Thoracic aorta (tissue), 2 donors: ENCODE measurements at regions not wholly inside any gene's neighbourhood (a gene's known extent, or its start where the extent isn't known, plus 50 kb on each side); places are given as distances from the start of the nearest gene placed in this dataset.
A peak's percentile ranks its signal among the peaks of the same experiment; 100 is the strongest.

ENCODE experiments used
- ATAC-seq: fragments of 150-250 bp; one replicate; pipeline ENCODE4 v1.8.0; 2017; ENCODE audit warnings: low read depth; ENCODE audit not compliant: insufficient number of reproducible peaks, low FRiP score
- DNase-seq: peaks from one replicate; pipeline ENCODE4 v3.0.0-alpha.2; 2020; ENCODE audit warnings: low spot score
- H3K27ac ChIP-seq, 2 donors: fragments of 200-600 bp; sonication (generic); 1 replicate in 1 of 2; 2 replicates in 1 of 2; pipeline ENCODE4 v1.5.1; 2016; ENCODE audit warnings: mild to moderate bottlenecking in 2 of 2, moderate library complexity in 2 of 2
- H3K27me3 ChIP-seq: fragments of 200-600 bp; sonication (generic); replicated peaks from 2 replicates; pipeline ENCODE4 v1.6.0; 2016; ENCODE audit warnings: mild to moderate bottlenecking; ENCODE audit not compliant: insufficient read depth
- H3K36me3 ChIP-seq: fragments of 200-600 bp; sonication (generic); one replicate; pipeline ENCODE4 v1.5.1; 2016
- H3K4me1 ChIP-seq, 2 donors: fragments of 200-600 bp; sonication (generic); 1 replicate in 1 of 2; 2 replicates in 1 of 2; pipeline versions ENCODE4 v1.5.1 to v1.6.0; 2016; ENCODE audit warnings: low read depth in 2 of 2, mild to moderate bottlenecking in 1 of 2; ENCODE audit not compliant: control insufficient read depth in 1 of 2
- H3K4me3 ChIP-seq: fragments of 200-600 bp; sonication (generic); 2 replicates; pipeline ENCODE4 v1.5.1; 2016; ENCODE audit warnings: mild to moderate bottlenecking
- H3K9me3 ChIP-seq: fragments of 200-600 bp; sonication (generic); 2 replicates; pipeline ENCODE4 v1.5.1; 2016
- CTCF ChIP-seq: fragments of 200-600 bp; sonication (generic); IDR thresholded peaks from one replicate; pipeline ENCODE4 v1.5.1; 2019; ENCODE audit warnings: antibody characterized with exemption

DNA sequence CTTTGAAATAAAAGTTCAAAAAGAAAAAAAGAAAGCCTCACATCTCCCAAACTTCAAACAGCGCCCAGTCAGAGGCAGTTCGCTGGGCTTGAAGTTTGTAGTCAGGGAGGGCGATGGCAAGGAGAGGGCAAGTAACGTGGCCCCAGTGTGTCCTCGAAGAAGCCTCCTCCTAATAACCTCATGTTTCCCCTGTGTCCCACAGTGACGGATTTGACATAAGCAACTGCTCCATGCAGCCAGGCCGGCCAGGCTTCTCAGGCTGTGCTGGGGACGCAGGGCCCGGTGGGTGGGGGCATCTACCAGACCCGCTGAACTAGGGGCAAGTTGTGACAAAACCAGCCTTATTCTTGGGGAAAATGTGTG is 172.2 kb downstream of the ERCC6L2 start:
- TF ChIP-seq CTCF: no peak
- Histone ChIP-seq H3K27me3 (no peaks in the 10 kb centered on the region), H3K36me3 (no peaks in the 10 kb centered on the region), H3K4me3 (no peak overlapping the region), H3K27ac (peak overlapping the region; percentile 75 to 77), H3K9me3 (no peaks in the 10 kb centered on the region), H3K4me1 (peaks cover 0 to 28% of the 10 kb centered on the region in 2 donors)
- DNase-seq (no peak), ATAC-seq (no peak)

DNA sequence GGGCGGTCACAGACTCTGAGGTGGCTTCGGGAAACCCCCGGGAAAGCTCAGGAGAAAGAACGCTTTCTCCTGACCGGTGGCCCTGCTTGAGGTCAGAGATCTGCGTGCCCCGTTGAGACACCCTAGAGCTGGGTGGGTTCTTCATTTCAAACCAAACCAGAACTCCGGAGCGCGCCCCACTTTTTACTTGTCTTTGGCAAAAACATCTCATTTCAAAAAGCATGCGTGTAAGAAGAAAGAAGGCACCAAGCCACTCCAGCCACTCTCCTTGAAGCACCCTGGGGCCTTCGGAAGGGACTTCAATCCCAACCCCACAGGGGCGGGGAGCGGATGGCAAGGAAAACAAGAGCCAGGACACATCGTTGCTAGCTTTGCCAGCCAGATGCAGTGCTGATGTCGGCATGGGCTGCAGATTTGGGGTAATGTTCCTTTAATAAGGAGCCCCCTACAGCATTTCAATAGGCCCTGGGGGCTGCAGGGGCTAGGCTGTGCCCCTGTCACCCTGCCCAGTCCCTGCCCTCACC is 171.7 kb downstream of the ERCC6L2 start:
- H3K27ac ChIP-seq: no peak overlapping the region
- H3K9me3 ChIP-seq: no peaks in the 10 kb centered on the region

GRCh38 chr9:96045811-96046210 is 170.3 kb downstream of the ERCC6L2 start:
- Histone ChIP-seq H3K36me3 (no peaks in the 10 kb centered on the region), H3K9me3 (no peaks in the 10 kb centered on the region), H3K4me1 (peaks cover 0 to 28% of the 10 kb centered on the region in 2 donors), H3K27me3 (no peaks in the 10 kb centered on the region), H3K4me3 (no peak overlapping the region), H3K27ac (no peak overlapping the region)
- no peak for DNase-seq
- no peak for ATAC-seq
- TF ChIP-seq CTCF: no peak

More for the DNA sequence above, 171.7 kb downstream of the ERCC6L2 start:
- Histone ChIP-seq H3K4me3 (no peak overlapping the region), H3K27me3 (no peaks in the 10 kb centered on the region), H3K36me3 (no peaks in the 10 kb centered on the region), H3K4me1 (peaks cover 0 to 28% of the 10 kb centered on the region in 2 donors)
- TF ChIP-seq CTCF: no peak
- no peak for ATAC-seq
- DNase-seq: no peak

- H3K27ac ChIP-seq: no peak overlapping the region
Observed at GRCh38 chr9:96044401-96044800, 168.9 kb downstream of the ERCC6L2 start.

More at GRCh38 chr9:96044401-96044800, 168.9 kb downstream of the ERCC6L2 start:
- Histone ChIP-seq H3K36me3 (no peaks in the 10 kb centered on the region), H3K27me3 (no peaks in the 10 kb centered on the region), H3K4me3 (no peak overlapping the region), H3K4me1 (peaks cover 0 to 21% of the 10 kb centered on the region in 2 donors), H3K9me3 (no peaks in the 10 kb centered on the region)
- ATAC-seq (no peak), DNase-seq (no peak)
- no peak for TF ChIP-seq CTCF
